ENCODE measurements at regions not wholly inside any gene's neighbourhood (a gene's known extent, or its start where the extent isn't known, plus 50 kb on each side); places are given as distances from the start of the nearest gene placed in this dataset.

DNA sequence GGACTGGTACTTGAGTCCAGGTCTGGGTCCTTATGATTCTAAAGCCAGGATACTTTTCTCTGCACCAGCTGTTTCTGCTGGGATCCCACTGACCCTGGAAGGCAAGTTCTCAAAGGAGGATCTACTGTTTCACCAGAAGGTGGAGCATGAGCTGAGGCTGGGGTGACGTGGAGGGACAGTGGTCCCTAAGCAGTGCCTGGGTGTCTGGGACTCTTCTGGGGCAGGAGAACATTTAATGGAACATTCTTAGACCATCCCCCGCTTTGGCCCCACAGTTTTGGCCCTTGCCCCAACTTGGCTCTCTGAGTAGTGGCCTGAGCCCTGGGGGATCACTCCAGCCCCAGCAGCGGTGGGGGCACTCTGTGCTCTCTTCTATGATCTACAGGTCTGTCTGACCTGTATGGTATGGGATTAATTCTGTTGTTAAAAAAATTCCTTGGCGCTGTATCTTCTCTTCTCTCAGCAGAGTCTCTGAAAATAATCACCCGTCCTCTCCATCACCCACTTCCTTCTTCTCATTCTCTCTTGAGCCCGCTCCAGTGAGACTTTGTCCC lies 60.3 kb upstream of the CSF3R start:
- no peak for DNase-seq (ENCODE audit: low read depth)
- in situ Hi-C loops (cut with HindIII; ENCODE audit: low pct_unique_long_range_greater_than_20kb, low sequenced_read_pairs) = no loop called here

DNA sequence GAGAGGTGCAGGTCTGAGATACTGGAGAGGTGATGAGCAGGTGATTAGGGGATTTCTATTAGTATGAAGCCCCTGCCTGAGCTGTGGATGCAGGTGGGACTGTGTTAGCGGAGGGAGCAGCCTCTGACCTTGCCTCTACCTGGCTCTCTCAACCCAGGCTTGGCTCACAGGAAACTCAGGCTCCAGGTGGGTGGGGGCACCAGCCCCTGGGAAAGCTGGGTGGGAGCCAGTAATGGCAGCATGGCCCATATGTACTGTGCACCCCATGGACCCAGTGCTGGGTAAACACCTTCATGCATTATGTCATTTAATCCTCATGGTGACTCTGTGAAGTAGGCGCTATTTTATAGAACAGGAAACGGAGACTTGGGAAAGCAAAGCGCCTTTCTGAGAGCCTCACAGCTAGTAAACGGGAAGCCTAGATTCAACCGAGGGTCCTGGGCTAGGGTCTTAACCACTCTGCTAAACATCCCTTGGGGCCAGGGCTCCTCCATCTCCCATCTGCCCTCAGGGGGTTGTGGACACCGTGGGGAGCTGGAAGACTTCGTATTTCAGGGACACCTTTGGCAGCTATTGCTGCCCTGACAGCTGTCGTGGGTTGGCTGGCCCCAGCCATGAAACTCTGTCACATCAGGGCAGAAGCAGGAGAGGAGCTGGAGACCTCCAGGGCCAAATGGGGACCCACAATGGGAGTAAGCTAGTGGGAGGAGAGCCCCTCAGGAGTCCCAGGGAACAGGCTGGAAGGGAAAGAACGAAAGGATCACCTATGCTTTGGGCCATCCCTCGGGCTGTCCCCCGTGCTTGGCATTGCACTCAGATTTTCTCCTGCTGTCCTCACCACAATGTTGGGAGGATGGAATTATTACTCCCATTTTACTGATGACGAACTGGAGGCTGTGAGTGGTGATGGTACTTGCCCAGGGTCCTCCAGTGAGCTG lies 59.6 kb upstream of the CSF3R start:
- in situ Hi-C loops (cut with HindIII; ENCODE audit: low pct_unique_long_range_greater_than_20kb, low sequenced_read_pairs) = no loop called here
- DNase-seq (ENCODE audit: low read depth) = no peak

DNA sequence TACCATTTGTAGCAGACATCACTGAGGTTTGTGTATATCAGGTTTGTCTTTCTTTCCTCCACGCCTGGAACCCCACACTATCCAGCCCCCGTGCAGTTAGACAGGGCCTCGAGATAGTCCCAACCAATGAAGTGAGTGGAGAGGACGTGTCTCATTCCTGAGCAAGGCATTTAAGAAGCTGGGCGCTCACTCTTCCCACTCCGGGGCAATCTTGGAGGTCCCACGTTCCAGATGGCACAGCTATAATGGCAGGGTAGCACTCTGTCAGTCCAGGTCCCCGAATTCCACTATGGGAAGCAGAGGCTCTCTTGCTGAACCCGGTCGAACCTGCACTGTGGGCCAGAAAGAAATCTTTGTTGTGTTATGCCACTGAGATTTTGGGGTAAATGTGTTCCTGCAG lies 57.3 kb upstream of the CSF3R start:
- DNase-seq (ENCODE audit: low read depth) = no peak
- in situ Hi-C loops (cut with HindIII; ENCODE audit: low pct_unique_long_range_greater_than_20kb, low sequenced_read_pairs) = no loop called here

DNA sequence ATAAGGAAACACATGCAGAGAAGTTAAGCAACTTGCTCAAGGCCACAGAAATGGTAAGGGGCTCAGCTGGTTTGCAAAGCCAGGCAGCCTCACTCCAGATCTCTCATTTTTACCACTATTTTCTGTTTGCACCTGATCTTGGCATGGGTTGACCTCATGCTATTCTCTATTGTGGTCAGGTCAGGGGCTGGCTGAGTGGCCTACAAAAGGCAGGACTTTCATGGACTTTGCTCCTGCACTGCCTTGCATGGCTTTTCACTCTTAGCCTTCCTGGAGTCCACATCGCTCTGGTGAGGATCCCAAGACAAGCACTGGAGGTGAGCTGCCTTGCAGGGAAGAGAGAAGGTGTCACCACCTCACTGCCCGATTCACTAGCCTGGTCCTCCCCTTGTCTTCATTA lies 56.8 kb upstream of the CSF3R start:
- in situ Hi-C loops (cut with HindIII; ENCODE audit: low pct_unique_long_range_greater_than_20kb, low sequenced_read_pairs) = no loop called here
- DNase-seq (ENCODE audit: low read depth) = no peak

DNA sequence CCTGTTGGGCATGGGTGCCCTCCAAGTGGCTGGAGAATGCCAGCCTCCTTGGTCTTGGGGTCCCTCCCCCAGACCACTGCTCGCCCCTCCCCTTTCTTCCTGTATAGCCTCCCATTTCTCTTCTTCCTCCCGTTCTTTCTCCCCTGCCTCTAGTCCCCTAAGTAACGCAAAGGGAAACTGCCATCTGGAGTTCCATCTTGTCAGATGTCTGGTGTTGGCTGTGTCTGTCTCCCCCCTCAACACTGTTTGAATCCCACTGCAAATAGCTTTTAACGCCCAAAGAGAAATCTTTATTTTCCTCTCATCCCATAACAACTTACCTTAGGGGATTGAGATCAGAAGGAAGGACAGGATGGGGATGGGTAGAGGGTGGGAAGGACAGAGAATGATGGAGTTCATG lies 55.3 kb upstream of the CSF3R start:
- in situ Hi-C loops (cut with HindIII; ENCODE audit: low pct_unique_long_range_greater_than_20kb, low sequenced_read_pairs) = no loop called here
- DNase-seq (ENCODE audit: low read depth) = no peak

DNA sequence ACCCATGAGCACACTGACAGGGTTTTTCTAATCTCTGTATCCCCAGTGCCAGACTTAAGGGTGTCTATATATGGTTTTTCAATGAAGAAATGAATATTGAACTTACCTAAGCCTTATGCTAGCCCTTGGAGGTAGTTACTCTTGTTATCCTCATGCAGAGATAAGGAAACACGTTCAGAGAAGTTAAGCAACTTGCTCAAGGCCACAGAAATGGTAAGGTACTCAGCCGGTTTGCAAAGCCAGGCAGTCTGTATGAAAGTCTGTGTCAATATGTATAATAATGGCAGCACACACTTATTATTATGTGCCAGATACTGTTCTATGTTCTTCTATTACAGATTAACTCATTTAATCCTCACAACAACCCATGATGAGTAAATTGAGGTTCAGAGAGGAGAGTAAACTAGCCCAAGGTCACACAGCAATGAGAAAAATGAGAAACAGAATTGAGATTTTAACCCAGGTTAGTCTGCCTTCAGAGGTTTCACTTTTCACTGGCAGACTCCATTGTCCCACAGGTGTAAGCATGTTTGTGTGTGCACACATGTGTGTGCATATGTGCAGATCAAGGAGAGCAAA lies 54.6 kb upstream of the CSF3R start:
- in situ Hi-C loops (cut with HindIII; ENCODE audit: low pct_unique_long_range_greater_than_20kb, low sequenced_read_pairs) = no loop called here

DNA sequence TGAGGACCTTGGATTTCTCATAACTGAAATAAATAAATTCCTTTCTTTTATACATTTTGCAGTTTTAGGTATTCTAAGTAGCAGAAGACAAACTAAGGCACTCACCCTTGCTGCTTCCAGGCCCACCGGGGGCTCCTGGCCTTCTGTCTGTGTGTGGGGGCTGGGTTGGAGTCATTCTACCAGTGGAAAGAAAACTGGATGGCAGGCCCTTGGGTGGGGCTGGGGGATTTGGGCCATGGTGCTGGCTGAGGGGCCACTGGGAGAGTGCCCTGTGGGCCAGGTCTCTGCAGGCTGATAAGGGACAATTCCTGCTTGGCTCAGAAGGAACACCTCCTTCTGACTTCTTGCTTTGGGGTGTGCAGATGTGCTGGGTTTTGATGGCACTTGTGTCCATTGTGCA lies 54.0 kb upstream of the CSF3R start:
- no peak for DNase-seq (ENCODE audit: low read depth)
- in situ Hi-C loops (cut with HindIII; ENCODE audit: low pct_unique_long_range_greater_than_20kb, low sequenced_read_pairs) = no loop called here

More for the DNA sequence above, 54.6 kb upstream of the CSF3R start:
- no peak for DNase-seq (ENCODE audit: low read depth)

DNA sequence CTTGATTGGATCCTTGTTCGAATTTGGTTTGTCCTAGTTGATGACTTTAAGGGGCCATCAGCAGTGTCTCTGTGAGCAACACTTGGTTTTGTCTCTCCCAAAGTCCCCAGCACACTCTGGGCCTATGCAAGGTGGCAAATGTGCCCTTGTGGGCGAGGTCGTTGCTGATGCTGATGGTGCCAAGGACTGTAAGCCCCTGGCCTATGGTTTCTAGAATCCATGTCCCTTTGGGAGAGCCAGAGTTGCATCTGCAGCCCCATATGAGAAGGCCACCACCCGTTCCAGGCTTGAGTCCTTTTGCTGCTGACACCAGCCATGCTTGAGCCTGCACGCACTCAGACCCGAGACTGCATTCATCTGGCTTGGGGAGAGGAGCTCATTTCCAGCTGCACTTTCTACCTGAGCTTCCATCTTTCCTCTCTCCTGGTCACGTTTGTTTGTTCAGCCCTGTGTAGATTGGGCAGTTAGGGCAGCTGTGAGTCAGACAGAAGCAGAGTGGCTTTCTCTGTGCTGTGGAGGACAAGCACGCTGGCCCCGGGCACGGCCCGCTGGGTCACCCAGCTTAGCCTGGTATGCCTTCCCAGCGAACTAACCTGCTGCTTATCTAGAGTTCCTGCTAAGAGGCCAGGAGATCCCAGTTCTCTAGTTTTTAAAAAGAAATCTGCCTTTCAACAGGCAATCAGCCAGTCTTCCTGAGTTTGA lies 52.1 kb upstream of the CSF3R start:
- in situ Hi-C loops (cut with HindIII; ENCODE audit: low pct_unique_long_range_greater_than_20kb, low sequenced_read_pairs) = no loop called here
- DNase-seq (ENCODE audit: low read depth) = no peak

DNA sequence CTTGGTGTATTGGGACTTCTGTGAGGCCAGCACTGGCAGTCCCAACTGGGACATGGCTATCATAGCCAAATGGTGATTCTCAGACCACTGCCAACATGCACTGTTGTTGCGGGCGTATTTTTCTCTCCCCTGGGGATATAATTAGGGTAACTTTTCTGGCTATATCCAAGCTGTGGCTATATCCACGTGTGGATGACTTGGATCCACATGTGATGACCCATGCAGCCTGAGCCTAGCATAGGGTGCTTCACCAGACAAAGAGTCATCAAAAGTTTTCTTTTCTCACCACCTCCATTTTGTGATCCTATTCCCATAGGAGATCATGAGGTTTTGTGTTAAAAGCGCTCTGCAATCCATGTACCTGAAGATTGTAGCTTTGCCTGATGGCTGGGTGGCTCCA lies 51.2 kb upstream of the CSF3R start:
- in situ Hi-C loops (cut with HindIII; ENCODE audit: low pct_unique_long_range_greater_than_20kb, low sequenced_read_pairs) = no loop called here
- DNase-seq (ENCODE audit: low read depth) = no peak

DNA sequence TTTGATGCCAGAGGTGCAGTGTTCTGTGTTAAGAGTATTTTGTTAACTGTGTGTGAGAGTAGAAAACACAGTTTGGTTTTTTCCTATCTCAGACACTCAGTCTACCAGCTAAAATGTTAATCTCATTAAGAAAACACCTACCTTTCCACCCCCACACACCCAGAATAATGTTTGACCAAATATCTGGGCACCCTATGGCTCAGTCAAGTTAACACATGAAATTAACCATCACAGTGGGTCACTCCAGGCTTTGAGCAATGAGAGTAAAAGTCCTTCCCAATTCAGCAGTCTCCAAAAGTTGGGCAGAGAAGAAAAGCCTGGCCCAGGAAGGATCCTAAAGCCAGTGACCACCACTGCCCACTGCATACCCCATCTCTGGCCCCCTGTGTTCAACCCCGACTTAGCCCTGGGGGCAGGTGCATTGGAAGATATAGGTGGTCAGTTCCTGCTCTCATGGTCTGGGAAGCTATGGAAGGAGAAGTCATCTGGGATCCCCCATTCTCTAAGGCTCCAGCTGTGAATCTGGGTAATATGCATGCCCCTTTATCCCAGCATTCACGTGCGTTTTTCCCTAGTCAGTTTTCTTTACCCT lies 50.2 kb upstream of the CSF3R start:
- no peak for DNase-seq (ENCODE audit: low read depth)

More for the DNA sequence above, 50.2 kb upstream of the CSF3R start:
- in situ Hi-C loops (cut with HindIII; ENCODE audit: low pct_unique_long_range_greater_than_20kb, low sequenced_read_pairs) = no loop called here
